OCI-LY7 (cell line): ENCODE measurements at regions not wholly inside any gene's neighbourhood (a gene's known extent, or its start where the extent isn't known, plus 50 kb on each side); places are given as distances from the start of the nearest gene placed in this dataset.

Source experiments
- BruUV-seq: library from RNA; stranded (reverse); fragments of 400-500 nt; replicated peaks from 2 replicates; lab custom pipeline; 2021; lab: Mats Ljungman, UMichigan
- CTCF ChIA-PET: fragments of 300-600 bp; sonication (Branson Sonifier 250); formaldehyde crosslinking; loops from one replicate; lab custom pipeline; 2022; ENCODE audit warnings: antibody characterized with exemption; ENCODE audit not compliant: unreplicated experiment; lab: Charles Lee
- POLR2A ChIA-PET: fragments of 300-600 bp; sonication (Branson Sonifier 250); formaldehyde crosslinking; loops from one replicate; lab custom pipeline; 2022; ENCODE audit warnings: antibody characterized with exemption; lab: Charles Lee
- DNase-seq: peaks from one replicate; pipeline ENCODE4 v3.0.0-alpha.2; 2015; ENCODE audit warnings: low spot score
- H2AFZ ChIP-seq: fragments of 200-600 bp; sonication (generic), shearing (Covaris generic); 2 replicates; pipeline ENCODE4 v1.6.1; 2014; ENCODE audit warnings: mild to moderate bottlenecking, antibody characterized with exemption, low read length, moderate library complexity
- H3K27ac ChIP-seq: fragments of 200-600 bp; sonication (generic); 2 replicates; pipeline ENCODE4 v1.5.1; 2014; ENCODE audit warnings: mixed run types, low read depth, mild to moderate bottlenecking, moderate library complexity, low read length, inconsistent platforms; ENCODE audit not compliant: poor library complexity, severe bottlenecking
- H3K36me3 ChIP-seq: fragments of 200-600 bp; sonication (generic); 2 replicates; pipeline ENCODE4 v1.6.1; 2014; ENCODE audit warnings: mild to moderate bottlenecking, antibody characterized with exemption, low read length, moderate library complexity, mixed read lengths; ENCODE audit not compliant: insufficient read depth
- H3K4me1 ChIP-seq: fragments of 200-600 bp; sonication (generic); 2 replicates; pipeline ENCODE4 v1.5.1; 2014; ENCODE audit warnings: mild to moderate bottlenecking, low read length; ENCODE audit not compliant: insufficient read depth, poor library complexity, severe bottlenecking
- H3K4me2 ChIP-seq: fragments of 200-600 bp; sonication (generic); 2 replicates; pipeline ENCODE4 v1.6.1; 2014; ENCODE audit warnings: mild to moderate bottlenecking, low read length
- H3K4me3 ChIP-seq: fragments of 200-600 bp; sonication (generic); 2 replicates; pipeline ENCODE4 v1.5.1; 2014; ENCODE audit warnings: mild to moderate bottlenecking, low read depth, low read length; ENCODE audit not compliant: poor library complexity, severe bottlenecking
- H3K79me2 ChIP-seq: fragments of 200-600 bp; sonication (generic); 2 replicates; pipeline ENCODE4 v1.6.1; 2016; ENCODE audit warnings: low read depth, mild to moderate bottlenecking, low read length, moderate library complexity, mixed read lengths; ENCODE audit not compliant: insufficient read depth
- H3K9me2 ChIP-seq: fragments of 200-600 bp; sonication (generic); 2 replicates; pipeline ENCODE4 v1.6.1; 2016; ENCODE audit warnings: mild to moderate bottlenecking, low read length, mixed read lengths; ENCODE audit not compliant: insufficient read depth
- H3K9me3 ChIP-seq: fragments of 200-600 bp; sonication (generic); 2 replicates; pipeline ENCODE4 v1.6.1; 2014; ENCODE audit warnings: mild to moderate bottlenecking, mixed run types, low read length, mixed read lengths
- H4K20me1 ChIP-seq: fragments of 200-600 bp; sonication (generic); 2 replicates; pipeline ENCODE4 v1.6.1; 2014; ENCODE audit warnings: mild to moderate bottlenecking, antibody characterized with exemption, low read length, moderate library complexity, mixed read lengths; ENCODE audit not compliant: insufficient read depth
- EZH2phosphoT487 ChIP-seq: fragments of 200-600 bp; sonication (generic); IDR thresholded peaks from 2 replicates; pipeline ENCODE4 v1.6.1; 2018; ENCODE audit warnings: low read depth, borderline replicate concordance, mild to moderate bottlenecking, mixed run types, antibody characterized with exemption, low read length, moderate library complexity, mixed read lengths
- intact Hi-C: fragments of 100-400 bp; cut with micrococcal nuclease; formaldehyde crosslinking; loops from one replicate; pipeline ENCODE4 v1.10.0; 2022; ENCODE audit not compliant: unreplicated experiment
- TF ChIP-seq, protein P1 (sequence below): fragments of 200-600 bp; sonication (generic); conservative IDR thresholded peaks from 2 replicates; pipeline ENCODE4 v1.5.1; 2014; ENCODE audit warnings: mild to moderate bottlenecking, antibody characterized with exemption, low read length, moderate library complexity, mixed read lengths

DNA sequence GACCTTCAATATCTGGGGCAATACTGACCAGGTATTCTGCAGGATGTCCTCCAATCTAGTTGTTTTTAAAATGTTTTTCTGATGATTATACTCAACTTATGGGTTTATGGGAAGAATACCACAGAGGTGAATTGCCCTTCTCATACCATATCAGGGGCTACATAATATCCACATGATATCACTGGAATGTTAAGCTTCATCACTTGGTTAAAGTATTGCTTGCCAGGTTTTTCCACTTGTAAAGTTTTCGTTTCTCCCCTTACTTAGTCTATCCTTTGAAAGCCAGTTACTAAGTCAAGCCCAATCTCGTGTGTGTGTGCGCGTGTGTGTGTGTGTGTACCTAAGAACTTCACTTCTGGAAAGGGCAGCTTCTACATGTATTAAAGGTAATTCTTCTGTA, 980.9 kb upstream of the FBXO33 start:
- BruUV-seq = no TSS peak
- POLR2A ChIA-PET = interaction anchor here (1.1 to 1.3 kb wide), 2 partner anchors 40 to 66 kb away, joined by 3 read pairs; no protein-coding TSS in a partner anchor
- H3K9me2 ChIP-seq = no peaks in the 10 kb centered on the region
- DNase-seq = no peak
- intact Hi-C loops = no loop called here
- H3K4me2 ChIP-seq = no peak overlapping the region
- no peaks in the 10 kb centered on the region for H3K36me3 ChIP-seq
- H3K4me3 ChIP-seq = no peak overlapping the region
- CTCF ChIA-PET = no interaction called here
- peaks cover 5% of the 10 kb centered on the region; the same call in 1 of the 2 replicates for H3K9me3 ChIP-seq
- H2AFZ ChIP-seq = no peak overlapping the region
- TF ChIP-seq, protein P1, sequence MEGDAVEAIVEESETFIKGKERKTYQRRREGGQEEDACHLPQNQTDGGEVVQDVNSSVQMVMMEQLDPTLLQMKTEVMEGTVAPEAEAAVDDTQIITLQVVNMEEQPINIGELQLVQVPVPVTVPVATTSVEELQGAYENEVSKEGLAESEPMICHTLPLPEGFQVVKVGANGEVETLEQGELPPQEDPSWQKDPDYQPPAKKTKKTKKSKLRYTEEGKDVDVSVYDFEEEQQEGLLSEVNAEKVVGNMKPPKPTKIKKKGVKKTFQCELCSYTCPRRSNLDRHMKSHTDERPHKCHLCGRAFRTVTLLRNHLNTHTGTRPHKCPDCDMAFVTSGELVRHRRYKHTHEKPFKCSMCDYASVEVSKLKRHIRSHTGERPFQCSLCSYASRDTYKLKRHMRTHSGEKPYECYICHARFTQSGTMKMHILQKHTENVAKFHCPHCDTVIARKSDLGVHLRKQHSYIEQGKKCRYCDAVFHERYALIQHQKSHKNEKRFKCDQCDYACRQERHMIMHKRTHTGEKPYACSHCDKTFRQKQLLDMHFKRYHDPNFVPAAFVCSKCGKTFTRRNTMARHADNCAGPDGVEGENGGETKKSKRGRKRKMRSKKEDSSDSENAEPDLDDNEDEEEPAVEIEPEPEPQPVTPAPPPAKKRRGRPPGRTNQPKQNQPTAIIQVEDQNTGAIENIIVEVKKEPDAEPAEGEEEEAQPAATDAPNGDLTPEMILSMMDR = no peak
- TF ChIP-seq EZH2phosphoT487 = no peak
- H3K79me2 ChIP-seq = no peaks in the 10 kb centered on the region
- no peaks in the 10 kb centered on the region for H3K4me1 ChIP-seq
- H3K27ac ChIP-seq = no peak overlapping the region
- no peaks in the 10 kb centered on the region for H4K20me1 ChIP-seq

DNA sequence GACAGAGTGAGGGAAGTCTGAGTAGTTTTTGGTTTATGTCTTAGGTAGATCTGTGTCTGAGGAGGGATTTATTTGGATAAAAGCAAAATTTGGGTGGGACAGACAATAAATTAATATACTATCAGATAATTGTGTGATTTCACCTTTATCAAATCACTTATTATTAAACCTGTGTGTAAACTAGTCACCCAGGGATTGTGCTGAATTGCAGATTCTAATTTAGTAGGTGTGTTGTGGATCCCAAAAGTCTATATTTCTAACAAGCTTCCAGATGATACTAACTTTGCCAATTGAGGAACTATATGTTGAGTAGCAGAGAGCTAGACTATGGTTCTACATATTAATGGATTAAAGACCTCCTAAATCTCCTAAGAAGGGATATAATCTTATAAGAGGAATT, 978.5 kb upstream of the FBXO33 start:
- H3K4me3 ChIP-seq = no peak overlapping the region
- ChIA-PET POLR2A (no interaction called here), CTCF (no interaction called here)
- H3K4me1 ChIP-seq = no peaks in the 10 kb centered on the region
- no peaks in the 10 kb centered on the region for H3K36me3 ChIP-seq
- H3K9me2 ChIP-seq = no peaks in the 10 kb centered on the region
- no peak overlapping the region for H3K27ac ChIP-seq
- no peaks in the 10 kb centered on the region for H4K20me1 ChIP-seq
- intact Hi-C loops = no loop called here
- no TSS peak for BruUV-seq
- no peaks in the 10 kb centered on the region for H3K79me2 ChIP-seq
- no peak overlapping the region for H3K4me2 ChIP-seq
- TF ChIP-seq, protein P1 = no peak
- no peak for TF ChIP-seq EZH2phosphoT487
- no peak for DNase-seq
- no peak overlapping the region for H2AFZ ChIP-seq
- H3K9me3 ChIP-seq = peaks cover 5% of the 10 kb centered on the region; the same call in 1 of the 2 replicates

DNA sequence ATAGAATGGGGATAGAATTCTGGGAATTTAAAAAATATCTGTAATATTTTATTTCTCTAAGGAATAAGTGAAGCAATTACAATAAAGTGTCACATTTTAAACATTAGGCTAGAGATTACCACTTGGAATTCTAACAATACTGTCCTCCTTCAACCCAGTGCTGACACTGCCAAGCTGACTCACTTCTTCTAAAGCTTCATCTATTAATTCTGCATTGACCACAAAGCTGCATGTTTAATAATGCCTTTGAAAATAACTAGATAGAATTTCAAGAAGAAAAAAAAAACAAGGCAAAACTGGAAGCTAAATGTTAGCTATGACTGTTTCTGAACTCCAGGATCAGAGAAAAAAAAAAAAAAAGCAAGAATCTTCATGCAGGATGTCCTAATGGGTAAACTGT, 970.7 kb upstream of the FBXO33 start:
- no peaks in the 10 kb centered on the region for H3K4me1 ChIP-seq
- H4K20me1 ChIP-seq = no peaks in the 10 kb centered on the region
- intact Hi-C loops = no loop called here
- DNase-seq = no peak
- H3K36me3 ChIP-seq = no peaks in the 10 kb centered on the region
- POLR2A ChIA-PET = interaction anchor here (0.7 kb wide), 1 partner anchor 35 kb away, joined by 3 read pairs; no protein-coding TSS in a partner anchor
- BruUV-seq = no TSS peak
- H3K9me2 ChIP-seq = no peaks in the 10 kb centered on the region
- no peak overlapping the region for H2AFZ ChIP-seq
- no peak overlapping the region for H3K27ac ChIP-seq
- H3K4me2 ChIP-seq = no peak overlapping the region
- H3K4me3 ChIP-seq = no peak overlapping the region
- TF ChIP-seq EZH2phosphoT487 = no peak
- TF ChIP-seq, protein P1 = no peak
- no peaks in the 10 kb centered on the region for H3K79me2 ChIP-seq
- CTCF ChIA-PET = no interaction called here
- H3K9me3 ChIP-seq = no peaks in the 10 kb centered on the region
